ENCODE measurements at regions not wholly inside any gene's neighbourhood (a gene's known extent, or its start where the extent isn't known, plus 50 kb on each side); places are given as distances from the start of the nearest gene placed in this dataset.

DNA sequence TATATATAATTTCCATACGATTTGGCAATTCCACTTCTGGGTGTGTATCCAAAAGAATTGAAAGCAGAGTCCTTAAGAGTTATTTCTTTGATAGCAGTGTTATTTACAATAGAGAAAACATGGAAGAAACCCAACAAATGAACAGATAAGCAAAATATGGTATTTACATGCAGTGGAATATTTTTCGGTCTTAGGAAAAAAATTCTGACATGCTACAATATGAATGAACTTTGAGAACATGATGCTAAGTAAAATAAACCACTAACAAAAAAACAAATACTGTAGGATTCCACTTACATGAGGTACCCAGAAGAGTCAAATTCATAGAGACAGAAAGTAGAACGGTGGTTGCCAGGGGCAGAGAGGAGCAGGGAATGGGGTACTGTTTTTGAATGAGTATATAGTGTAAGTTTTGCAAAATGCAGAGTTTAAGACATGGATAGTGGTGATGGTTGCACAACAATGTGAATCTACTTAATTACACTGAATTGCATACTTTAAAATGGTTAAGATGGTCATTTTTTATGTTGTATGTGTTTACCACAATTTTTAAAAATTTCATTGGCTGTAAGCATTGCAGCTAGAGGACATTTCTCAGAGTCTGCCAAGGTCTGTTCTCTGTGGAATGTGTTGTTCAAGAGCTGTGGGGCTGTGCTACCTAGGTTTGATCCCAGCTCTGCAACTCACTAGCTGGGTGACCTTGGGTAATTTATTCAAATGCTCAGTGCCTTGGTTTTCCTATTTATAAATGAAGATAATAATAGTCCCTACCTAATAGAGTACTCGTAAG is 122.1 kb downstream of the MEX3B start:
- TF ChIP-seq CTCF (IDR thresholded peaks at IDR 0.05) (no peak), POLR2A (IDR thresholded peaks at IDR 0.05) (no peak)
